ENCODE measurements at regions not wholly inside any gene's neighbourhood (a gene's known extent, or its start where the extent isn't known, plus 50 kb on each side); places are given as distances from the start of the nearest gene placed in this dataset.

DNA sequence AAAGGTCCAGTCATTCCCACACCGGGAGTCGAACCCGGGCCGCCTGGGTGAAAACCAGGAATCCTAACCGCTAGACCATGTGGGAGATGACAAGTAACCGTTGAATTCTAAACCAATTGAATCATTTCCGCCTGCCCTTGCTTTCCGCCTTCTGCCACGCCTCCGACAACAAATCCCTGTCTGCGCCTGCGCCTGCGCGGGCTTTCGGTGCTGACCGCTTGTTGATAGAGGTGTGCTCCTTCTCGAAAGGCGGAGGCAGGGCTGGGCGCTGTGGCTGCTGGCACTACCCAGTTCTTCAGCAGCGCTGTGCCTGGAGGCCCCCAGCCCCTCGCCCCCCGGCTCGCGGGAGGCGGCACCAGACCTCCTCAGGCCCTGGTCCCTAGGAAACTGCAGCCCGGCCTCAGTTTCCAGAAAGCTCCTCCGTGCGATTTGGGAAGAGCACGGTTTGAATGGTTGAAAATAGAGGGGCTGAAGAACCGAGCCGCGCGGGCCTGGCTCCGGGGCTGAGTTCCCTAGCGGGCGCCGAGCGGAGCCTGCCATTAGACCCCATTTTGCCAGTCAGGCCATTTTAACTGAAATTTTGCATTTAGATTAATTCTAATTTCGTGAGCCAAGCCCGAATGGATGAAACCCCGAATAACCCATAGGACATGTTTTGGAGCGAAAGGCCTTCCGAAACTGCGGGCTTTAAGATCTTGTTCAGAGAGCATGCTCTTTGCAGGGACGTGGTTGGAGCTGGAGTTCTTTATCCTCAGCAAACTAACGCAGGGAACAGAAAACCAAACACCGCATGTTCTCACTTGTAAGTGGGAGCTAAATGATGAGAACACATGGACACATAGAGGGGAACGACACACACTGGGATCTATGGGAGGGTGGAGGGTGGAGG lies 219.3 kb upstream of the ATP10A start:
- Histone ChIP-seq H3K36me3 (ENCODE audit: control insufficient read depth, low read length) (no peaks in the 10 kb centered on the region), H4K20me1 (ENCODE audit: control insufficient read depth, insufficient read depth, low read depth, low read length) (no peaks in the 10 kb centered on the region), H3K79me2 (ENCODE audit: control insufficient read depth, low read length) (no peaks in the 10 kb centered on the region), H3K9me2 (replicated peaks; ENCODE audit: control insufficient read depth, low read length) (no peaks in the 10 kb centered on the region), H3F3A (ENCODE audit: control insufficient read depth, insufficient read depth) (no peaks in the 10 kb centered on the region), H3K27ac (ENCODE audit: low read depth, low read length) (no peak overlapping the region), H3K4me3 (ENCODE audit: low read length) (no peak overlapping the region), H3K9me3 (ENCODE audit: control insufficient read depth, insufficient read depth, low read length) (peaks cover 25% of the 10 kb centered on the region; the same call in 1 of the 2 replicates), H3K27me3 (ENCODE audit: control insufficient read depth, low read length) (no peaks in the 10 kb centered on the region), H3K4me2 (ENCODE audit: low read length) (no peak overlapping the region), H3K4me1 (ENCODE audit: control insufficient read depth, low read length) (no peaks in the 10 kb centered on the region)
- no peak for TF ChIP-seq EZH2phosphoT487 (IDR thresholded peaks at IDR 0.05; ENCODE audit: borderline replicate concordance, low read length)
- TF ChIP-seq, protein P1, sequence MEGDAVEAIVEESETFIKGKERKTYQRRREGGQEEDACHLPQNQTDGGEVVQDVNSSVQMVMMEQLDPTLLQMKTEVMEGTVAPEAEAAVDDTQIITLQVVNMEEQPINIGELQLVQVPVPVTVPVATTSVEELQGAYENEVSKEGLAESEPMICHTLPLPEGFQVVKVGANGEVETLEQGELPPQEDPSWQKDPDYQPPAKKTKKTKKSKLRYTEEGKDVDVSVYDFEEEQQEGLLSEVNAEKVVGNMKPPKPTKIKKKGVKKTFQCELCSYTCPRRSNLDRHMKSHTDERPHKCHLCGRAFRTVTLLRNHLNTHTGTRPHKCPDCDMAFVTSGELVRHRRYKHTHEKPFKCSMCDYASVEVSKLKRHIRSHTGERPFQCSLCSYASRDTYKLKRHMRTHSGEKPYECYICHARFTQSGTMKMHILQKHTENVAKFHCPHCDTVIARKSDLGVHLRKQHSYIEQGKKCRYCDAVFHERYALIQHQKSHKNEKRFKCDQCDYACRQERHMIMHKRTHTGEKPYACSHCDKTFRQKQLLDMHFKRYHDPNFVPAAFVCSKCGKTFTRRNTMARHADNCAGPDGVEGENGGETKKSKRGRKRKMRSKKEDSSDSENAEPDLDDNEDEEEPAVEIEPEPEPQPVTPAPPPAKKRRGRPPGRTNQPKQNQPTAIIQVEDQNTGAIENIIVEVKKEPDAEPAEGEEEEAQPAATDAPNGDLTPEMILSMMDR (IDR thresholded peaks at IDR 0.05; ENCODE audit: low read depth, low read length, poor library complexity, severe bottlenecking), result no peak

DNA sequence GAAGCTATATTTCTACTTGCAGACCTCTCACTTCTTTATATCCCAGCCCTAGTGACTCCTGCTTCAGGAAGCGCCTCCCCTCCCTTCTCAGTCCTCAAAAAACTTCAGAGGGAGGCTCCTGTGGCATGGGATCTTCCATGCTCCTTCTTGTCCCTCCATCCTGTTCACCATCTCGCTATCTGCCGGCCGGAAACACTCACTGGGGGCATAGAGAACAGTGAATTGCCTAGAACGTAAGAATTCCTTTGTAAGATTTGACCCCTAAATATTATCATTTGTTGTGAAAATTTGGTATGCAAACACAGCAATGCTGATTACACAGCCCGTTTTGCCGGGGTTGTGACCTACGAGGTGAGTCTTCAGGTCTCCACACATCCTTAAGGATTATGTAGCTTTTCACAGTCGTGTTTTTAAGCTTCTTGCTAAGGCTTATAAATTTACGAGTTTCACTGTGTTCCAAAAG lies 218.7 kb upstream of the ATP10A start:
- Histone ChIP-seq H3F3A (ENCODE audit: control insufficient read depth, insufficient read depth) (no peaks in the 10 kb centered on the region), H3K4me2 (ENCODE audit: low read length) (no peak overlapping the region), H3K36me3 (ENCODE audit: control insufficient read depth, low read length) (no peaks in the 10 kb centered on the region), H3K4me1 (ENCODE audit: control insufficient read depth, low read length) (no peaks in the 10 kb centered on the region), H3K9me3 (ENCODE audit: control insufficient read depth, insufficient read depth, low read length) (peaks cover 22% of the 10 kb centered on the region; the same call in 1 of the 2 replicates), H3K4me3 (ENCODE audit: low read length) (no peak overlapping the region), H3K27me3 (ENCODE audit: control insufficient read depth, low read length) (no peaks in the 10 kb centered on the region), H3K27ac (ENCODE audit: low read depth, low read length) (no peak overlapping the region), H4K20me1 (ENCODE audit: control insufficient read depth, insufficient read depth, low read depth, low read length) (no peaks in the 10 kb centered on the region), H3K9me2 (replicated peaks; ENCODE audit: control insufficient read depth, low read length) (no peaks in the 10 kb centered on the region), H3K79me2 (ENCODE audit: control insufficient read depth, low read length) (no peaks in the 10 kb centered on the region)
- TF ChIP-seq, protein P1 (IDR thresholded peaks at IDR 0.05; ENCODE audit: low read depth, low read length, poor library complexity, severe bottlenecking), result no peak
- no peak for TF ChIP-seq EZH2phosphoT487 (IDR thresholded peaks at IDR 0.05; ENCODE audit: borderline replicate concordance, low read length)

DNA sequence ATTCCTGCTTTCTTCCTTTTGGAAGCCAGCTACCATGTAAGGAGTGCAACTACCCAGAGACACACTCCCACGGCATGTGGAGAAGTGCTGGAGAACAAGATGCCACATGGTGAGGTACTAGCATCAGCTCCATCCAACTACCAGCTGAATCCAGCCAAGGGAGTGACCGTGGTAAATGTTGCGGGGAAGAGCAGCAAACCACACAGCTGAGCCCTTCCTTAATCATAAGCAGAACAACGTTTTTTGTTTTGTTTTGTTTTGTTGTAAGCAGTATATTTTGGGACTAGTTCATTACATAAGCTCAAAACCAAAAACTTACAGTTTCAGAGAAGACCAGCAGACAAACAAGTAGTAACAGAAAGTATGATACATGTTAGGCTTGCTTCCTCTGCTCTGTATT lies 212.6 kb upstream of the ATP10A start:
- Histone ChIP-seq H3K9me3 (ENCODE audit: control insufficient read depth, insufficient read depth, low read length) (peaks cover 27% of the 10 kb centered on the region), H3K4me3 (ENCODE audit: low read length) (no peak overlapping the region), H3K27ac (ENCODE audit: low read depth, low read length) (no peak overlapping the region), H3K27me3 (ENCODE audit: control insufficient read depth, low read length) (no peaks in the 10 kb centered on the region), H4K20me1 (ENCODE audit: control insufficient read depth, insufficient read depth, low read depth, low read length) (no peaks in the 10 kb centered on the region), H3K9me2 (replicated peaks; ENCODE audit: control insufficient read depth, low read length) (no peaks in the 10 kb centered on the region), H3K36me3 (ENCODE audit: control insufficient read depth, low read length) (no peaks in the 10 kb centered on the region), H3F3A (ENCODE audit: control insufficient read depth, insufficient read depth) (no peaks in the 10 kb centered on the region), H3K4me2 (ENCODE audit: low read length) (no peak overlapping the region), H3K79me2 (ENCODE audit: control insufficient read depth, low read length) (no peaks in the 10 kb centered on the region), H3K4me1 (ENCODE audit: control insufficient read depth, low read length) (no peaks in the 10 kb centered on the region)
- no peak for TF ChIP-seq EZH2phosphoT487 (IDR thresholded peaks at IDR 0.05; ENCODE audit: borderline replicate concordance, low read length)
- TF ChIP-seq, protein P1 (IDR thresholded peaks at IDR 0.05; ENCODE audit: low read depth, low read length, poor library complexity, severe bottlenecking), result no peak
